GM12878 (cell line): ENCODE measurements at regions not wholly inside any gene's neighbourhood (a gene's known extent, or its start where the extent isn't known, plus 50 kb on each side); places are given as distances from the start of the nearest gene placed in this dataset.

Source experiments
- ATAC-seq: fragments of 200-7000 bp; cut with Tn5 transposase; 3 replicates; pipeline ENCODE4 v1.9.1; 2020; ENCODE audit warnings: mild to moderate bottlenecking, moderate library complexity
- BruUV-seq: library from RNA; stranded (reverse); fragments of 400-500 nt; replicated peaks from 2 replicates; lab custom pipeline; 2021; lab: Mats Ljungman, UMichigan
- CTCF ChIA-PET: fragments of 300-600 bp; sonication (Branson Sonifier 250); formaldehyde crosslinking; extraction: SDS; loops from one replicate; lab custom pipeline; 2021; ENCODE audit warnings: inconsistent platforms; lab: Yijun Ruan, JAX
- POLR2A ChIA-PET: fragments of 350-600 bp; formaldehyde crosslinking; extraction: SDS; loops from one replicate; lab custom pipeline; 2021; ENCODE audit warnings: inconsistent platforms; lab: Charles Lee
- RAD21 ChIA-PET: fragments of 300-600 bp; sonication (Branson Sonifier 250); formaldehyde crosslinking; loops from one replicate; lab custom pipeline; 2023; ENCODE audit warnings: antibody characterized with exemption; ENCODE audit not compliant: unreplicated experiment; lab: Charles Lee
- SMC1A ChIA-PET: fragments of 300-600 bp; sonication (Branson Sonifier 250); formaldehyde crosslinking; loops from one replicate; lab custom pipeline; 2023; ENCODE audit not compliant: unreplicated experiment, uncharacterized antibody; lab: Charles Lee
- DNase-seq: peaks from one replicate; pipeline ENCODE4 v3.0.0-alpha.2; 2011; ENCODE audit warnings: low read depth, low spot score
- FAIRE-seq: peaks from 3 replicates; lab custom pipeline; 2011; peaks lifted over from hg19 to GRCh38; lab: Jason Lieb, UNC
- H2AFZ ChIP-seq: 2 replicates; pipeline ENCODE4 v1.6.0; 2011; ENCODE audit warnings: low read depth, low read length, control low read depth; ENCODE audit not compliant: control insufficient read depth
- H3K27ac ChIP-seq: 2 replicates; pipeline ENCODE4 v1.5.1; 2011; ENCODE audit warnings: control low read depth; ENCODE audit not compliant: control insufficient read depth, insufficient read depth
- H3K27me3 ChIP-seq, 2 experiments: replicated peaks in 1 of 2; 2 replicates each; pipeline versions ENCODE4 v1.6.0 to v1.6.1; 2011; ENCODE audit warnings: low read length in 1 of 2; ENCODE audit not compliant: control insufficient read depth in 2 of 2, insufficient read depth in 2 of 2
- H3K36me3 ChIP-seq, 2 experiments: 2 replicates each; pipeline ENCODE4 v1.5.1; 2011; ENCODE audit warnings: low read length in 1 of 2; ENCODE audit not compliant: control insufficient read depth in 2 of 2, insufficient read depth in 2 of 2
- H3K4me1 ChIP-seq: 2 replicates; pipeline ENCODE4 v1.6.1; 2011; ENCODE audit warnings: mild to moderate bottlenecking, low read length, moderate library complexity, mixed read lengths; ENCODE audit not compliant: control insufficient read depth, insufficient read depth
- H3K4me2 ChIP-seq: 2 replicates; pipeline ENCODE4 v1.6.0; 2011; ENCODE audit warnings: control low read depth; ENCODE audit not compliant: control insufficient read depth, insufficient read depth
- H3K4me3 ChIP-seq: fragments of 200-600 bp; sonication (generic); 2 replicates; pipeline ENCODE4 v1.5.1; 2016
- H3K79me2 ChIP-seq: 2 replicates; pipeline ENCODE4 v1.6.0; 2011; ENCODE audit warnings: low read length; ENCODE audit not compliant: control insufficient read depth, insufficient read depth
- H3K9ac ChIP-seq: 2 replicates; pipeline ENCODE4 v1.8.0; 2011; ENCODE audit warnings: low read length, control low read depth, mixed read lengths; ENCODE audit not compliant: control insufficient read depth, insufficient read depth
- H3K9me3 ChIP-seq: replicated peaks from 3 replicates; pipeline ENCODE4 v1.5.1; 2011; ENCODE audit warnings: mild to moderate bottlenecking, low read length; ENCODE audit not compliant: control insufficient read depth, insufficient read depth
- H4K20me1 ChIP-seq: 2 replicates; pipeline ENCODE4 v1.6.0; 2011; ENCODE audit not compliant: control insufficient read depth, insufficient read depth
- ATF7 ChIP-seq: fragments of 450-650 bp; IDR thresholded peaks from 2 replicates; pipeline ENCODE4 v1.6.1; 2016; ENCODE audit warnings: low read depth, mild to moderate bottlenecking
- EED ChIP-seq: sonication (generic); IDR thresholded peaks from 2 replicates; pipeline ENCODE4 v1.6.1; 2016; ENCODE audit warnings: antibody characterized with exemption, low read depth
- ETV6 ChIP-seq, 2 experiments: fragments of 450-650 bp in 1 of 2; IDR thresholded peaks in 1 of 2; conservative IDR thresholded peaks in 1 of 2; 2 replicates each; pipeline ENCODE4 v1.6.1; 2014; ENCODE audit warnings: antibody characterized with exemption in 1 of 2, borderline replicate concordance in 1 of 2, low read depth in 1 of 2, mild to moderate bottlenecking in 1 of 2, moderate library complexity in 1 of 2
- MEF2B ChIP-seq: fragments of 450-650 bp; IDR thresholded peaks from 2 replicates; pipeline ENCODE4 v1.6.1; 2018; ENCODE audit warnings: mild to moderate bottlenecking, moderate library complexity; ENCODE audit not compliant: partially characterized antibody, poor library complexity, severe bottlenecking
- RELA ChIP-seq: fragments of 450-650 bp; IDR thresholded peaks from 2 replicates; pipeline ENCODE4 v1.8.0; 2014; ENCODE audit warnings: borderline replicate concordance; ENCODE audit not compliant: partially characterized antibody
- SMAD5 ChIP-seq: IDR thresholded peaks from 2 replicates; pipeline ENCODE4 v1.6.1; 2016; ENCODE audit warnings: antibody characterized with exemption, low read depth
- WGBS: methylation state at CpG from one replicate; pipeline ENCODE4 v1.1.6; 2016; ENCODE audit warnings: low lambda C conversion rate; ENCODE audit not compliant: insufficient replicate concordance, insufficient coverage; ENCODE audit errors: missing lambda C conversion rate; 5-methylcytosine and 5-hydroxymethylcytosine counted together
- in situ Hi-C: fragments of 300-500 bp; cut with MboI; formaldehyde crosslinking; loops from 9 replicates; pipeline ENCODE4 v1.14.3; 2018; ENCODE audit warnings: mixed read lengths
- intact Hi-C: fragments of 100-400 bp; cut with micrococcal nuclease; formaldehyde crosslinking; loops from one replicate; pipeline ENCODE4 v1.14.2; 2022; ENCODE audit not compliant: unreplicated experiment
- TF ChIP-seq, protein P1 (sequence below): fragments of 450-650 bp; IDR thresholded peaks from 2 replicates; pipeline ENCODE4 v1.6.1; 2017; ENCODE audit warnings: borderline replicate concordance
- TF ChIP-seq, protein P2 (sequence below): IDR thresholded peaks from 2 replicates; pipeline ENCODE4 v1.6.1; 2012; ENCODE audit warnings: mild to moderate bottlenecking, low read depth, low read length
- TF ChIP-seq, protein P3 (sequence below): fragments of 450-650 bp; IDR thresholded peaks from 2 replicates; pipeline ENCODE4 v1.6.1; 2017; ENCODE audit warnings: low read depth, mild to moderate bottlenecking, moderate library complexity
- TF ChIP-seq, protein P4 (sequence below): IDR thresholded peaks from 2 replicates; pipeline ENCODE4 v1.6.1; 2011; ENCODE audit warnings: mild to moderate bottlenecking, low read depth, low read length, moderate library complexity; ENCODE audit not compliant: insufficient replicate concordance
- TF ChIP-seq, protein P5 (sequence below): IDR thresholded peaks from 2 replicates; pipeline ENCODE4 v1.6.1; 2011; ENCODE audit warnings: low read depth, mild to moderate bottlenecking, low read length, moderate library complexity, borderline replicate concordance; ENCODE audit errors: extremely low read depth

DNA sequence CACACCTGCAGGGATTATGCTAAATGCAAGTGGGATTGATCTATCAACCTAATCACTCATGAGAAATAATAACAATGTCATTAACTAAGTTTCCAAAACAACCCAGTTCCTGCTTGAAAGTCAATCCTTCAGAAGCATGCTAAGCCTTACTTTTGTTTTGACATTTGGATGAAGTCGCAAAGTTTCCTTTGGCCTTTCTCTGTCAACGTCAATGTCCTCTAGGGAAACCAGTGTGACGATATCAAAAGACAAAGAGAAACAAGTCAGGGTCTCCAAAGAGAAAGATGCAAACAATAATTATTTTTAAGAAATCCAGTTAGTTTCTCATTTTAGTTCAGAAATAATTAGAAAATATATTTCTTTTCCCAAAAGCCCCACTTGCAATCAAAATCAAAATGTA lies 86.7 kb upstream of the SRD5A3 start (continued):
- TF ChIP-seq, protein P1, sequence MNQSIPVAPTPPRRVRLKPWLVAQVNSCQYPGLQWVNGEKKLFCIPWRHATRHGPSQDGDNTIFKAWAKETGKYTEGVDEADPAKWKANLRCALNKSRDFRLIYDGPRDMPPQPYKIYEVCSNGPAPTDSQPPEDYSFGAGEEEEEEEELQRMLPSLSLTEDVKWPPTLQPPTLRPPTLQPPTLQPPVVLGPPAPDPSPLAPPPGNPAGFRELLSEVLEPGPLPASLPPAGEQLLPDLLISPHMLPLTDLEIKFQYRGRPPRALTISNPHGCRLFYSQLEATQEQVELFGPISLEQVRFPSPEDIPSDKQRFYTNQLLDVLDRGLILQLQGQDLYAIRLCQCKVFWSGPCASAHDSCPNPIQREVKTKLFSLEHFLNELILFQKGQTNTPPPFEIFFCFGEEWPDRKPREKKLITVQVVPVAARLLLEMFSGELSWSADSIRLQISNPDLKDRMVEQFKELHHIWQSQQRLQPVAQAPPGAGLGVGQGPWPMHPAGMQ: no peak
- TF ChIP-seq EED: no peak
- no peak for TF ChIP-seq RELA

DNA sequence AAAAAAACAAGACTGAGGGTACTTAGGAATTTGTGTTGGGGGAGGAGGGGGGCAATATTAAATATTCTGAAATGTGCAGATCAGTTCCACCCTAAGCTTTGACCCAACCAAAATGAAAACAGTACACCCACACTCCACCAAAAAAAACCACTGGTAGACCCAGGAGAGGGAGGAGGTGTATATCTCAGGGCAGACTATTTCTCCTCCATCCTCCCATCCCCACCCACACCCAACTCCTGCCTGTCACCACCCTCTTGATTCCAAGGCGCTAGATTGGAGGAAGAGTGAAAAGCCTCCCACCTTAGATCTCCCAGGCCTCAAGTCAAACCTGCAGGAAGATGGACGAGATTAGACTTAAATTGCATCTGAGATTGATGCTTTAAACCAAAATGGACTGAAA lies 76.6 kb upstream of the SRD5A3 start:
- DNase-seq: no peak
- TF ChIP-seq, protein P2, sequence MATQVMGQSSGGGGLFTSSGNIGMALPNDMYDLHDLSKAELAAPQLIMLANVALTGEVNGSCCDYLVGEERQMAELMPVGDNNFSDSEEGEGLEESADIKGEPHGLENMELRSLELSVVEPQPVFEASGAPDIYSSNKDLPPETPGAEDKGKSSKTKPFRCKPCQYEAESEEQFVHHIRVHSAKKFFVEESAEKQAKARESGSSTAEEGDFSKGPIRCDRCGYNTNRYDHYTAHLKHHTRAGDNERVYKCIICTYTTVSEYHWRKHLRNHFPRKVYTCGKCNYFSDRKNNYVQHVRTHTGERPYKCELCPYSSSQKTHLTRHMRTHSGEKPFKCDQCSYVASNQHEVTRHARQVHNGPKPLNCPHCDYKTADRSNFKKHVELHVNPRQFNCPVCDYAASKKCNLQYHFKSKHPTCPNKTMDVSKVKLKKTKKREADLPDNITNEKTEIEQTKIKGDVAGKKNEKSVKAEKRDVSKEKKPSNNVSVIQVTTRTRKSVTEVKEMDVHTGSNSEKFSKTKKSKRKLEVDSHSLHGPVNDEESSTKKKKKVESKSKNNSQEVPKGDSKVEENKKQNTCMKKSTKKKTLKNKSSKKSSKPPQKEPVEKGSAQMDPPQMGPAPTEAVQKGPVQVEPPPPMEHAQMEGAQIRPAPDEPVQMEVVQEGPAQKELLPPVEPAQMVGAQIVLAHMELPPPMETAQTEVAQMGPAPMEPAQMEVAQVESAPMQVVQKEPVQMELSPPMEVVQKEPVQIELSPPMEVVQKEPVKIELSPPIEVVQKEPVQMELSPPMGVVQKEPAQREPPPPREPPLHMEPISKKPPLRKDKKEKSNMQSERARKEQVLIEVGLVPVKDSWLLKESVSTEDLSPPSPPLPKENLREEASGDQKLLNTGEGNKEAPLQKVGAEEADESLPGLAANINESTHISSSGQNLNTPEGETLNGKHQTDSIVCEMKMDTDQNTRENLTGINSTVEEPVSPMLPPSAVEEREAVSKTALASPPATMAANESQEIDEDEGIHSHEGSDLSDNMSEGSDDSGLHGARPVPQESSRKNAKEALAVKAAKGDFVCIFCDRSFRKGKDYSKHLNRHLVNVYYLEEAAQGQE: no peak
- TF ChIP-seq, protein P3, sequence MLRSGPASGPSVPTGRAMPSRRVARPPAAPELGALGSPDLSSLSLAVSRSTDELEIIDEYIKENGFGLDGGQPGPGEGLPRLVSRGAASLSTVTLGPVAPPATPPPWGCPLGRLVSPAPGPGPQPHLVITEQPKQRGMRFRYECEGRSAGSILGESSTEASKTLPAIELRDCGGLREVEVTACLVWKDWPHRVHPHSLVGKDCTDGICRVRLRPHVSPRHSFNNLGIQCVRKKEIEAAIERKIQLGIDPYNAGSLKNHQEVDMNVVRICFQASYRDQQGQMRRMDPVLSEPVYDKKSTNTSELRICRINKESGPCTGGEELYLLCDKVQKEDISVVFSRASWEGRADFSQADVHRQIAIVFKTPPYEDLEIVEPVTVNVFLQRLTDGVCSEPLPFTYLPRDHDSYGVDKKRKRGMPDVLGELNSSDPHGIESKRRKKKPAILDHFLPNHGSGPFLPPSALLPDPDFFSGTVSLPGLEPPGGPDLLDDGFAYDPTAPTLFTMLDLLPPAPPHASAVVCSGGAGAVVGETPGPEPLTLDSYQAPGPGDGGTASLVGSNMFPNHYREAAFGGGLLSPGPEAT: no peak
- TF ChIP-seq, protein P4, sequence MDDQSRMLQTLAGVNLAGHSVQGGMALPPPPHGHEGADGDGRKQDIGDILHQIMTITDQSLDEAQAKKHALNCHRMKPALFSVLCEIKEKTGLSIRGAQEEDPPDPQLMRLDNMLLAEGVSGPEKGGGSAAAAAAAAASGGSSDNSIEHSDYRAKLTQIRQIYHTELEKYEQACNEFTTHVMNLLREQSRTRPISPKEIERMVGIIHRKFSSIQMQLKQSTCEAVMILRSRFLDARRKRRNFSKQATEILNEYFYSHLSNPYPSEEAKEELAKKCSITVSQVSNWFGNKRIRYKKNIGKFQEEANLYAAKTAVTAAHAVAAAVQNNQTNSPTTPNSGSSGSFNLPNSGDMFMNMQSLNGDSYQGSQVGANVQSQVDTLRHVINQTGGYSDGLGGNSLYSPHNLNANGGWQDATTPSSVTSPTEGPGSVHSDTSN: no peak
- no peak for TF ChIP-seq MEF2B
- TF ChIP-seq, protein P5, sequence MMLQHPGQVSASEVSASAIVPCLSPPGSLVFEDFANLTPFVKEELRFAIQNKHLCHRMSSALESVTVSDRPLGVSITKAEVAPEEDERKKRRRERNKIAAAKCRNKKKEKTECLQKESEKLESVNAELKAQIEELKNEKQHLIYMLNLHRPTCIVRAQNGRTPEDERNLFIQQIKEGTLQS: no peak
- TF ChIP-seq ETV6 (conservative IDR thresholded peaks at IDR 0.05 in 1 of 2, IDR thresholded peaks at IDR 0.05 in 1 of 2; ENCODE audit: borderline replicate concordance in 1 of 2, low read depth in 1 of 2): no peak
- TF ChIP-seq EED: no peak
- no peak for TF ChIP-seq SMAD5
- TF ChIP-seq ATF7: no peak

More for the DNA sequence above, 76.6 kb upstream of the SRD5A3 start:
- ChIA-PET RAD21 (no interaction called here), CTCF (no interaction called here), POLR2A (no interaction called here), SMC1A (no interaction called here)
- H3K4me3 ChIP-seq: no peak overlapping the region
- no peak overlapping the region for H3K27ac ChIP-seq
- no peaks in the 10 kb centered on the region for H3K9me3 ChIP-seq
- intact Hi-C loops (no loop called here), in situ Hi-C loops (no loop called here)
- no peaks in the 10 kb centered on the region for H3K4me1 ChIP-seq
- H3K27me3 ChIP-seq: no peaks in the 10 kb centered on the region; a peak in 1 of 4 replicates
- 5% methylated on average over 2 of the region's 2 CpGs for WGBS
- no TSS peak for BruUV-seq
- H3K36me3 ChIP-seq: no peaks in the 10 kb centered on the region
- H3K4me2 ChIP-seq: no peak overlapping the region
- H4K20me1 ChIP-seq: no peaks in the 10 kb centered on the region
- no peak overlapping the region for H3K9ac ChIP-seq
- ATAC-seq (no peak), FAIRE-seq (no peak)
- H2AFZ ChIP-seq: no peak overlapping the region
- H3K79me2 ChIP-seq: no peaks in the 10 kb centered on the region
